ENCODE measurements at regions not wholly inside any gene's neighbourhood (a gene's known extent, or its start where the extent isn't known, plus 50 kb on each side); places are given as distances from the start of the nearest gene placed in this dataset.

DNA sequence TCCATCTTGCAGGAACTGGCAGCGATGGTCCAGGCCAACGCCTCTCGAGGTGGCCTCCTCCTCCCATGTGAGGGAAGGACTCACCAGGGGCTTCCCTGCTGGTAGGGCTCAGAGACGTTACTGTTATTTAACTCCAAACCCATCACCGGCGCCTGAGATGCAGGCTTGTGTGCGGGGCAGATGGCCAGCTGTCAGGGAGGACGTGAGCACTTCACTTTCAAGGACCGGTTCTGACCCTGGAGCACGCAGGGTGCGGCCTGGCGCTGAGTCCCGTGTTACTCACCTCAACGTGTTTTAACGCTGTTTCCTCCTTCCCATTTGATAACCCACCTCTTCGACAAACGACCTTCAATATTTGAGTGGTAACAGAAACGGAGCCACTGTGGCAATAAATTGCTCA lies 350.2 kb downstream of the ZNF516 start:
- TF ChIP-seq, protein P1, sequence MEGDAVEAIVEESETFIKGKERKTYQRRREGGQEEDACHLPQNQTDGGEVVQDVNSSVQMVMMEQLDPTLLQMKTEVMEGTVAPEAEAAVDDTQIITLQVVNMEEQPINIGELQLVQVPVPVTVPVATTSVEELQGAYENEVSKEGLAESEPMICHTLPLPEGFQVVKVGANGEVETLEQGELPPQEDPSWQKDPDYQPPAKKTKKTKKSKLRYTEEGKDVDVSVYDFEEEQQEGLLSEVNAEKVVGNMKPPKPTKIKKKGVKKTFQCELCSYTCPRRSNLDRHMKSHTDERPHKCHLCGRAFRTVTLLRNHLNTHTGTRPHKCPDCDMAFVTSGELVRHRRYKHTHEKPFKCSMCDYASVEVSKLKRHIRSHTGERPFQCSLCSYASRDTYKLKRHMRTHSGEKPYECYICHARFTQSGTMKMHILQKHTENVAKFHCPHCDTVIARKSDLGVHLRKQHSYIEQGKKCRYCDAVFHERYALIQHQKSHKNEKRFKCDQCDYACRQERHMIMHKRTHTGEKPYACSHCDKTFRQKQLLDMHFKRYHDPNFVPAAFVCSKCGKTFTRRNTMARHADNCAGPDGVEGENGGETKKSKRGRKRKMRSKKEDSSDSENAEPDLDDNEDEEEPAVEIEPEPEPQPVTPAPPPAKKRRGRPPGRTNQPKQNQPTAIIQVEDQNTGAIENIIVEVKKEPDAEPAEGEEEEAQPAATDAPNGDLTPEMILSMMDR (conservative IDR thresholded peaks at IDR 0.05; ENCODE audit: low read length), result no peak
- no peak for TF ChIP-seq EZH2phosphoT487 (IDR thresholded peaks at IDR 0.05; ENCODE audit: borderline replicate concordance, low read depth, low read length)
